Activated CD4-positive, alpha-beta T cell treated with anti-CD3 and anti-CD28 coated beads for 48 hours (primary cell): ENCODE measurements at regions not wholly inside any gene's neighbourhood (a gene's known extent, or its start where the extent isn't known, plus 50 kb on each side); places are given as distances from the start of the nearest gene placed in this dataset.

Experiments
- DNase-seq: peaks from one replicate; pipeline ENCODE4 v3.0.0-alpha.2; 2020

GRCh38 chr15:91523596-91523995 lies 329.9 kb upstream of the SLCO3A1 start:
- DNase-seq, result no peak

DNA sequence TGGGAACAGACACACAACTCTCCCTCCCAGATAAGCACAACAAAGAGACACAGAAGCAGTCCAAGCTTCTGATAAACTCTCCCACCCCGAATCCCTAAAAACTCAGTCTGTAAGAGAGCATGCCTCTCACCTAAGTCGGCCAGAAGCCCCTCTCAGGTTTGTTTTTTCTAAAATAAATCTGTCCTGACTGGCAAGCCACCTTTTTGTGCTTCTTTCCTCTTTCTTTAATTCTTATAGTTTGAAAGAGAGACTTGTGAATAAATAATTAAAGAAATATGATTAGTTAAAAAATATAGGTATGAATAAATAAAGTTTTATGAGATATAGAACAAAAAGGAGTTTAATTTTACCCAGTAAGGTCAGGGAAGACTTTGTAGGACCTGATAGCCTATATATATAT lies 329.0 kb upstream of the SLCO3A1 start:
- no peak for DNase-seq

GRCh38 chr15:91525751-91526150 lies 327.8 kb upstream of the SLCO3A1 start:
- DNase-seq, result no peak

DNA sequence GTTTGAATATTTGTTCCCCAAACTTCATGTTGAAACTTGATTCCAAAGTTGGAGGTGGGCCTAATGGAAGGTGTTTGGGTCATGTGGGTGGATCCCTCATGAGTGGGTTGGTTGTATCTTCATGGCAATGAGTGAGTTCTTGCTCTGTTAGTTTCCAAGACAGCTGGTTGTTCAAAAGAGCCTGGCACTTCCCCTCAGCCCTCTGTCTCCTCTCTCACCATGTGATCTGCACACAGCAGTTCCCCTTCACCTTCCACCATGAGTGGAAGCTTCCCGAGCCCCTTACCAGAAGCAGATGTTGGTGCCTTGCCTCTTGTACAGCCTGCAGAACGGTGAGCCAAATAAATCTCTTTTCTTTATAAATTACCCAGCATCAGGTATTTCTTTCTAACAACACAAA lies 327.1 kb upstream of the SLCO3A1 start:
- no peak for DNase-seq

GRCh38 chr15:91528801-91529200 lies 324.7 kb upstream of the SLCO3A1 start:
- no peak for DNase-seq

- no peak for DNase-seq
Measured at GRCh38 chr15:91529534-91529933, 324.0 kb upstream of the SLCO3A1 start.

DNA sequence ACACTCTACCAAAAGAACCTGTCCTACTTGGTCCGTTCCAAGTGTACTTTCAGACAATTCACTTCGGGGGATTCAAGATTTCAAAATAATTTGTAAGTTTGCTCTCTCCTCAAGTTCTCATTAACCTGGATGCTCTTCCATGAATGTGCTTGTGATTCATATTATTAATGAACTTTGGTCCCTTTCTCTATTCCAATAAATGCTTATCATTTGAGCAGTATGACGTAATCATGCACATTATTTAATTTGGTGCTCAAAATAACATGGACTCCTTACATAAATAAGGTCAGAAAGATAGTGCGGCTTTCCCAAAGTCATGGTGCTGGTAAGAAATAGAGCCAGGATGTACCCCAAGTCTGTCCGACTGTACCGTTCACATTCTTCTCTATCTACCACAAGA lies 323.2 kb upstream of the SLCO3A1 start:
- no peak for DNase-seq

DNA sequence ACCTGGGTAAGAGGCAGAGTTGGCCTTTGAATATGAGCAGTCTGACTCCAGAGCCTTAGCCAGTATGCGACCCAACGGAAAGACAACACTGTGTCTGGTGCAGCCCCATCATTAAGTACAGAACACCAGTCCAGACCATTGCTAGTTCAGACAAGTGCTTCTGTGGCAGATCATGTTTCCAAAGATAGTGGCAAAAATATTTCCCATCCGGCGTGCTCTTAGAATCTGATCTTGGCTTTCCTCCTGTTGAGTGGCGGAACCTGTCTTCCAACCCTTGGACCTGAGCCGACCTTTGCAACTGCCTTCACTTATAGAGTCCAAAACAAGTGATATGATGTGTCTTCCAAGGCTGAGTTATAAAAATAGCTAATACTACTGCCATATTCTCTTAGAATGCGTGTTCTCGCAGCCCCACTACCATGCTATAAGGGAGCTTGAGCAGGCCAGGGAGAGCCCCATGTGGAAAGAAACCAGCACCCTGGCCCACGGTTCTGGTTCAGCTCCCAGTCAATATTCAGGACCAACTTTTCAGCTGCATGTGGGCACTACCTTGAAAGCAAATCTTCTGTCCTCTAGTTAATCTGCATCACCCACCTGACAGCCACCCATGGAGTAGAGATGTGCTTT lies 322.4 kb upstream of the SLCO3A1 start:
- DNase-seq, result no peak

DNA sequence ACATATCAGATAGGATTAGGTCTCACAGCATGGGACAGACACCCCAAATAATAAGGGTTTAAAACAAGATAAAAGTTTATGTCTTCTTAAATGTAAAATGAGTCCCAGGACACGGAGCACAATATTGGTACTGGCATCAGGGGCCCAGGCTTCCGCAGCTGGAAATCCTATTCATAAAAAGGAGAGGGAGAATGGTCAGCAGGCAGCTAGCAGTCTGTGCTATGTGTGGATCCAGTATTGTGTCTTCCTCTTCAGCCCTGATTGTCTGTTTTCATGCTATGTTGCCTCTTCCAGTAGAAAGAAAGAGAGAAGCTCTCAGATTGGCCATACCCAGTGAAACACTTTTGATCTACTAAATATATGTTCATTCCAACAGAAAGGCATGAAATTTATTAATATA lies 319.3 kb upstream of the SLCO3A1 start:
- no peak for DNase-seq

GRCh38 chr15:91534976-91535375 lies 318.5 kb upstream of the SLCO3A1 start:
- DNase-seq, result no peak

DNA sequence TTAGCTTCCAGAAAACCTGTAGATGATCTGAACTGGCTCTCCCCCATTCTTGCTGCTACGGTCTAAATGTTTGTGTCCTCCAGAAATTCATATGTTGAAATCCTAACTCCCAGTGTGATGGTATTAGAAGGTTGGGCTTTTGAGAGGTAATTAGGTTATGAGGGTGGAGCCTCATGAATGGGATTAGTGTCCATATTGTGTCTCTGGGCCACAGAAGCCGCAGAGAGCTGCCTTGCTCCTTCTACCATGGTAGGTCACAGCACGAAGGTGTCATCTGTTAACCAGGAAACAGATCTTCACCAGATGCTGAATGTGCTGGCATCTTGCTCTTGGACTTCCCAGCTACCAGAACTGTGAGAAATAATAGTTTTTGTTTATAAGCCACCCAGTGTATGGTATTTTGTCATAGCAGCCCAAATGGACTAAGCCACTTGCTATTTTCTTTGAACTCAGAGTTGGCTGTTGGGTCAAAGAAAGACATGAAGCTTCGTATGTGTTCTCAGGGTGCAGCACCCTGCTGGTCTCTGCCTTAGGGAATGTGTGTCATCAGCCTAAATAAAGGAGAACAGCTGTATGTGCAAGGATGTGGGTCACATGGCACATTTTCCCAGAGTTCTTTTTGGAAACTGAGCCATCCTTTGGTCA lies 317.5 kb upstream of the SLCO3A1 start:
- no peak for DNase-seq

DNA sequence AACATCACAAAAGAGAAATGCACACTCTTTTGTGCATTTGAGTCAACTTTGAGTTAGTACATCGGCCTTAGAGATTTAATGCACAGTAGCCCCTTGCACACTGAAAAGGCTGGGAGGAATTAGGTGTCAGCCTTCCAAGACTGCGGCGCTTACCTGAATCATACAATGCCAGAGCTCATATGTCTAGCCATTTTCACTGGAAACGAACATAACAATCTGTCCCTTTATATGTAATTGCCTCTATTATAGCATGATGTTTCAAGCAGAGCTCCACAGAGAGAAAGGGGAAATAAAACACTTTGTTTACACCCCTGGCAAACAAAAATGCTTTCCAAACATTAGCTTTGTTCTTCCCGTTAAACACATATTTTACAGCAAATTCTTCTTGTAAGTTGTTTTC lies 315.7 kb upstream of the SLCO3A1 start:
- DNase-seq, result no peak

DNA sequence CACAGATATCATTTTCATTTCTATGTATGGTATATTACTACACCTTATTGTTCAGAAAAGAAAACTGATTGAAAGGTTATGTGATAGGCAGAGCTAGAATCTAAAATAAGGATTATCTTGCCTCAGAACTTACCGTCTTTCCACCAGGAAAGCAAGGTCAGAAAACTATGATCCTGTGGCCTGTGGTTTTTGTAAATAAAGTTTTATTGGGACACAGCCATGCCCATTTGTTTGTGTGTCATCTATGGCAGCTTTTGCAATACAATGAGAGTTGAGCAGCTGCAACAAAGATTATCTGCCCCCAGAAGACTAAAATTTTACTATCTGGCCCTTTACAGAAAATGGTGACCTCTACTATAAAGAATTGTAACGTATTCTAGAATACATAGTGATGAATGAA lies 314.7 kb upstream of the SLCO3A1 start:
- no peak for DNase-seq

- DNase-seq, result no peak
Measured at GRCh38 chr15:91541286-91541685, 312.2 kb upstream of the SLCO3A1 start.

GRCh38 chr15:91542226-91542625 lies 311.3 kb upstream of the SLCO3A1 start:
- DNase-seq, result no peak

- DNase-seq, result no peak
Measured at GRCh38 chr15:91547356-91547755, 306.2 kb upstream of the SLCO3A1 start.

DNA sequence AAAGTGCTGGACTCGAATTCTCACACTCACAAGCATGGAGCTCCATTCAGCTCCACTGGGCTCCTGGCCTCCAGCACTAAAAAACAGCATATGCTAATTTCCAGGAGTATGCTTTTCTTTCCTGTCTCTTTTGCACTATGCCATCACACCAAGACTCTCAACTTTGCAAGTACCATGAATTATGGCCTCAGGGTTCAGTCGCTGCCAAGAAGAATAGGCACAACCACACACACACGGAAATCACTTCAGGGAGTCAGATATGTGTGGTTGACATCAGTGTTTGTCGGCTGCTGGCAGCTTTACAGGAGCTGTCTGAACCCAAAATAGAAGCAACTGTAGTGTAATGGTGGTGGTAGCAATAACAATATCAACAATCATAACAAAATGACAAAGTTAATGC lies 305.0 kb upstream of the SLCO3A1 start:
- no peak for DNase-seq

DNA sequence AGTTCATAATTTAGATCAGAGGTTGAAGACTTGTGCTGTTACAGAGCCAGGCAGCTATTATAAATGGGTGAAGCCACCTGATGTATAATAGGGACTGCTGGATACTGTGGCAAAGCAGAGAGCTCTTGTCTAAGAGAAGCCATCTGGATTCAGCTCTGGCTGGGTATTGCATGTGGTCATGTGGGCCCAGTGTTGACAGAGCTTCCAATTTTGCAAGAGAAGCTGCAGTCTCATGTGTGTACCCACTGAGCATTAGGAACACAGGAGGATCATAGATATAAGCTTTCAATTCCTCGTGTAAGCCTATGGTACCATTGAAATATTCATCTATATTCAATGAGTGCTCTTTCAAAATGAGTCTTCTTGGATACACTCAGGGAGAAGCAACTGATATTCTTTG lies 303.9 kb upstream of the SLCO3A1 start:
- DNase-seq, result no peak

- no peak for DNase-seq
Measured at GRCh38 chr15:91552555-91552954, 301.0 kb upstream of the SLCO3A1 start.

- no peak for DNase-seq
Measured at GRCh38 chr15:91553196-91553854, 300.2 kb upstream of the SLCO3A1 start.

GRCh38 chr15:91555312-91555711 lies 298.2 kb upstream of the SLCO3A1 start:
- DNase-seq, result no peak

GRCh38 chr15:91556926-91557325 lies 296.6 kb upstream of the SLCO3A1 start:
- DNase-seq, result no peak

DNA sequence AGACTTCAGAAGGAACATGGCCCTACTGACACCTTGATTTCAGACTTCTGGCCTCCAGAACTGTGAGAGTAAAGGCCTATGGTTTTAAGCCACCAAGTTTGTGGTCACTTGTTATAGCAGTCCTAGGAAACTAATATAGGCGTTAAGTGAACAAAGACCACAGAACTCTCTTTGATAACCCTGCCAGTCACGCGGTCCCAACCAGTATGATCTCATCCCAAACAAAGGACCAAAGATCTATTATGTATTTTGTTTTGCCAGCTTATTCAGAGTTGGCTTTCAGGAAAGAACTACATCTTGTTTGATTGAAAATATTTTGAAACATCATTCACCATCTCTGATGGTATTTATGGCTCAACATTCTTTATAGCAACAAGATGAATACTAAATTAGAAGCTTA lies 294.4 kb upstream of the SLCO3A1 start:
- DNase-seq, result no peak

DNA sequence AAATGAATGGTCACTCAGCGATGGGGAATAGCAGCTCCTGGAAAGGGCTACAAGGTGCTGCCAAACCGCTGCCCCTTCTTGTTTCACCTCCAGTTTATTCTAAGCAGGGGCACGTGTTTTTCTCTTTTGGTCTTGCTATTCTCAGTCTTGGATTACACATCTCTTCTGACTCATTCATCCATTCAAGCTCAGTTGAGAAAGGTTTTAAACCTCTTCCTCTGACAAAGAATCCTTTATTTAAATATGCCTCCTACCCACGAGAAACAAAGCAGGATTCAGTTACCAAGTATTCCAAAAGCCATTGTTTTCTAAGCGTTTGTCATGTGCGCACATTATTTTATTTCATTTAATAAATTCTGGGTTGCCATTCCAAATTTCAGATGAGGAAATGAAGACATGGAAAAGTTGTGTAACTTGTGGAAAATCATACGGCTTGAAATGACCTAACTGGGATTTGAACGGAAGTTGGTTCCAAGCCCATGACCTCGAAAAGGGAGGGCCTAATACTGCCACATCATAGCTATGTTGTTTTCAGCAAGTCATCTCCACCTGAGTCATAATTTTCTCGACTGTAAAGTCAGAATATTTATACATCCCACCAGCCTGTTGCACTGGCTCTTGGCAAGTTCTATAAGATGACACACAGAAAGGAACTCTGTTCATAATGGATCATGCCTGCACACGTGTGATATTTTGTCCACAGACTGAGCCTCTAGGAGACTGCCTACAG lies 292.0 kb upstream of the SLCO3A1 start:
- DNase-seq, result no peak
